ENCODE measurements at regions not wholly inside any gene's neighbourhood (a gene's known extent, or its start where the extent isn't known, plus 50 kb on each side); places are given as distances from the start of the nearest gene placed in this dataset.

DNA sequence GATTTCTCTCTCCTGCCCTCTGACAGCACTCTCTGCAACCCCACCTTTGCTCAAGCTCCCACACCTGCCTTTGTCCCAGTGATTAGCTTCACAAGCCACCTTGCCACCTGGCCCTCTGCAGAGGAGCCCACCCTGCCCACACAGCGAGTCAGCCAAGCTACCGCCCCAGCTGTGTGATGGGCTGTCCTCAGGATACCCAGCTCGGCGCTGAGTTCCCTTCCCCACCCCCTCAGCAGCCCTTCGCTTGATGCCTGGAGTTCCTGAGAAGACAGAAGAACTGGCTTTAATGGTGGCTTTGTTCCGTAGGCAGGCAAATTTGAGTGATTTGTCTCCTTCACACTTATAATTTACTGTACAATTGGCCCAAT, 266.4 kb downstream of the CBLN1 start:
- TF ChIP-seq, protein P1, sequence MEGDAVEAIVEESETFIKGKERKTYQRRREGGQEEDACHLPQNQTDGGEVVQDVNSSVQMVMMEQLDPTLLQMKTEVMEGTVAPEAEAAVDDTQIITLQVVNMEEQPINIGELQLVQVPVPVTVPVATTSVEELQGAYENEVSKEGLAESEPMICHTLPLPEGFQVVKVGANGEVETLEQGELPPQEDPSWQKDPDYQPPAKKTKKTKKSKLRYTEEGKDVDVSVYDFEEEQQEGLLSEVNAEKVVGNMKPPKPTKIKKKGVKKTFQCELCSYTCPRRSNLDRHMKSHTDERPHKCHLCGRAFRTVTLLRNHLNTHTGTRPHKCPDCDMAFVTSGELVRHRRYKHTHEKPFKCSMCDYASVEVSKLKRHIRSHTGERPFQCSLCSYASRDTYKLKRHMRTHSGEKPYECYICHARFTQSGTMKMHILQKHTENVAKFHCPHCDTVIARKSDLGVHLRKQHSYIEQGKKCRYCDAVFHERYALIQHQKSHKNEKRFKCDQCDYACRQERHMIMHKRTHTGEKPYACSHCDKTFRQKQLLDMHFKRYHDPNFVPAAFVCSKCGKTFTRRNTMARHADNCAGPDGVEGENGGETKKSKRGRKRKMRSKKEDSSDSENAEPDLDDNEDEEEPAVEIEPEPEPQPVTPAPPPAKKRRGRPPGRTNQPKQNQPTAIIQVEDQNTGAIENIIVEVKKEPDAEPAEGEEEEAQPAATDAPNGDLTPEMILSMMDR (IDR thresholded peaks at IDR 0.05), result no peak
- TF ChIP-seq, protein P2, sequence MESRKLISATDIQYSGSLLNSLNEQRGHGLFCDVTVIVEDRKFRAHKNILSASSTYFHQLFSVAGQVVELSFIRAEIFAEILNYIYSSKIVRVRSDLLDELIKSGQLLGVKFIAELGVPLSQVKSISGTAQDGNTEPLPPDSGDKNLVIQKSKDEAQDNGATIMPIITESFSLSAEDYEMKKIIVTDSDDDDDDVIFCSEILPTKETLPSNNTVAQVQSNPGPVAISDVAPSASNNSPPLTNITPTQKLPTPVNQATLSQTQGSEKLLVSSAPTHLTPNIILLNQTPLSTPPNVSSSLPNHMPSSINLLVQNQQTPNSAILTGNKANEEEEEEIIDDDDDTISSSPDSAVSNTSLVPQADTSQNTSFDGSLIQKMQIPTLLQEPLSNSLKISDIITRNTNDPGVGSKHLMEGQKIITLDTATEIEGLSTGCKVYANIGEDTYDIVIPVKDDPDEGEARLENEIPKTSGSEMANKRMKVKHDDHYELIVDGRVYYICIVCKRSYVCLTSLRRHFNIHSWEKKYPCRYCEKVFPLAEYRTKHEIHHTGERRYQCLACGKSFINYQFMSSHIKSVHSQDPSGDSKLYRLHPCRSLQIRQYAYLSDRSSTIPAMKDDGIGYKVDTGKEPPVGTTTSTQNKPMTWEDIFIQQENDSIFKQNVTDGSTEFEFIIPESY (IDR thresholded peaks at IDR 0.05; ENCODE audit: borderline replicate concordance, low read depth), result no peak
- TF ChIP-seq, protein P3, sequence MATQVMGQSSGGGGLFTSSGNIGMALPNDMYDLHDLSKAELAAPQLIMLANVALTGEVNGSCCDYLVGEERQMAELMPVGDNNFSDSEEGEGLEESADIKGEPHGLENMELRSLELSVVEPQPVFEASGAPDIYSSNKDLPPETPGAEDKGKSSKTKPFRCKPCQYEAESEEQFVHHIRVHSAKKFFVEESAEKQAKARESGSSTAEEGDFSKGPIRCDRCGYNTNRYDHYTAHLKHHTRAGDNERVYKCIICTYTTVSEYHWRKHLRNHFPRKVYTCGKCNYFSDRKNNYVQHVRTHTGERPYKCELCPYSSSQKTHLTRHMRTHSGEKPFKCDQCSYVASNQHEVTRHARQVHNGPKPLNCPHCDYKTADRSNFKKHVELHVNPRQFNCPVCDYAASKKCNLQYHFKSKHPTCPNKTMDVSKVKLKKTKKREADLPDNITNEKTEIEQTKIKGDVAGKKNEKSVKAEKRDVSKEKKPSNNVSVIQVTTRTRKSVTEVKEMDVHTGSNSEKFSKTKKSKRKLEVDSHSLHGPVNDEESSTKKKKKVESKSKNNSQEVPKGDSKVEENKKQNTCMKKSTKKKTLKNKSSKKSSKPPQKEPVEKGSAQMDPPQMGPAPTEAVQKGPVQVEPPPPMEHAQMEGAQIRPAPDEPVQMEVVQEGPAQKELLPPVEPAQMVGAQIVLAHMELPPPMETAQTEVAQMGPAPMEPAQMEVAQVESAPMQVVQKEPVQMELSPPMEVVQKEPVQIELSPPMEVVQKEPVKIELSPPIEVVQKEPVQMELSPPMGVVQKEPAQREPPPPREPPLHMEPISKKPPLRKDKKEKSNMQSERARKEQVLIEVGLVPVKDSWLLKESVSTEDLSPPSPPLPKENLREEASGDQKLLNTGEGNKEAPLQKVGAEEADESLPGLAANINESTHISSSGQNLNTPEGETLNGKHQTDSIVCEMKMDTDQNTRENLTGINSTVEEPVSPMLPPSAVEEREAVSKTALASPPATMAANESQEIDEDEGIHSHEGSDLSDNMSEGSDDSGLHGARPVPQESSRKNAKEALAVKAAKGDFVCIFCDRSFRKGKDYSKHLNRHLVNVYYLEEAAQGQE (IDR thresholded peaks at IDR 0.05; ENCODE audit: low read depth, low read length), result no peak
- no peak for TF ChIP-seq FOXM1 (IDR thresholded peaks at IDR 0.05; ENCODE audit: low read depth)
- no peak for TF ChIP-seq JUND (IDR thresholded peaks at IDR 0.05)
